ENCODE measurements at regions not wholly inside any gene's neighbourhood (a gene's known extent, or its start where the extent isn't known, plus 50 kb on each side); places are given as distances from the start of the nearest gene placed in this dataset.

DNA sequence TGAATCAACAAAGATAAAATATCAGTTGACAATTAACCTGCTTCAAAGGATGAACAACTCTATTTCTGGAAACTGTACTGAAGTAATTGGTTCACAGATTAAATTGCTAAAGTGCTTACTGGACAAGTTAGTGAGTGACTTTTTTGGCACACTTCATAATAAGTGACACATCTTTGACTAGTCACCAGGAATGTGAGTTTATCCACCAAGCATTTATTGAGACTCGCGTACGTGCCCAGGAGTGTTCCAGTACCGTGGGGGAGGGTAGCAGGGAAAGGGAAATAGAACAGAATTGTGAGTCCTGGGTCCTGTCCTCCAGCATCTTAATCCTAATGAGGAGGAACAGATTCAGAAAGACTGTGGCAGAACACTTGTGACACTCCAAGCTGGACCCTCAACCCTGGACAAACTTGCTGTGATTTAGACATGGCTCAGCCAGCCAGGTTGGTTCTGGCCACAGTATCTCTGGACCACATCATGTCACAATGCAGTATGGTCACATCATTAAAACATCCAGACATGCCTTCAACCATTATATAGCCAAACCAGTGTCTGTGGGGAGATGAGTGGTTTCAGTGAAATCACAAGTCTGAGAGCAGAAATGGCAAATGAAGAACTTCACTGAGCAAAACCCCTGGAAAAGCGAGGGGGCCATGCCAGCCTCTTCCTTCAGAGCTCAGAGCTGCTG is 623.1 kb downstream of the BNC2 start:
- H3K9me3 Mint-ChIP-seq = peaks cover 0 to 9% (median 5%) of the 10 kb centered on the region in 5 donors
- Histone ChIP-seq H3K27me3 (ENCODE audit: insufficient read depth, low read length, poor library complexity, severe bottlenecking) (no peaks in the 10 kb centered on the region), H3K4me1 (ENCODE audit: insufficient read depth, low read length) (no peaks in the 10 kb centered on the region), H3K9me3 (ENCODE audit: low read length) (no peaks in the 10 kb centered on the region), H3K4me3 (ENCODE audit: low read length) (no peak overlapping the region), H3K27ac (ENCODE audit: low read depth, low read length) (no peak overlapping the region), H3K36me3 (ENCODE audit: insufficient read depth, low read length) (no peaks in the 10 kb centered on the region)
- CTCF ChIA-PET = interaction anchor here (1.2 kb wide), 1 partner anchor 13 kb away, joined by 4 read pairs; no protein-coding TSS in a partner anchor
- DNase-seq = no peak
- H3K27ac Mint-ChIP-seq = no peak overlapping the region
- no peaks in the 10 kb centered on the region for H3K36me3 Mint-ChIP-seq
- no peak overlapping the region for H3K4me3 Mint-ChIP-seq
- H3K27me3 Mint-ChIP-seq = no peaks in the 10 kb centered on the region
- POLR2A ChIA-PET = no interaction called here
- H3K4me1 Mint-ChIP-seq = no peaks in the 10 kb centered on the region

DNA sequence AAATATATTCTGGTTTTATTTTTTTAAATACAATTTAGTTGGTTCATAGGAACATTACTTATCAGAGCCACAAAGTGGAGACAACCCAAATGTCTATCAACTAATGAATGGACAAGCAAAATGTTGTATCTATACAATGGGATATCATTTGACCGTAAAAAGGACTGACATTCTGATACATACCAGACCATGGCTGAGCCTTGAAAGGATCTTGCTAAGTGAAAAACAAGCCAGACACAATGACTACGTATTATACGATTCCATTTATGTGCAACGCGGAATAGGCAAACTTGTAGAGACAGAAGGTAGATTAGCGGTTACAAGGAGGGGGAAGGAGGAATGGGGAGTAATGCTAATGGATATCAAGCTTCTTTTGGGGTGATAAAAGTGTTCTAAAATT is 621.6 kb downstream of the BNC2 start:
- DNase-seq = no peak
- POLR2A ChIA-PET = no interaction called here
- no peak overlapping the region for H3K4me3 ChIP-seq (ENCODE audit: low read length)
- H3K4me1 ChIP-seq (ENCODE audit: insufficient read depth, low read length) = no peaks in the 10 kb centered on the region
- Mint-ChIP-seq H3K36me3 (no peaks in the 10 kb centered on the region), H3K9me3 (peaks cover 0 to 9% (median 4%) of the 10 kb centered on the region in 5 donors), H3K27me3 (no peaks in the 10 kb centered on the region), H3K4me1 (no peaks in the 10 kb centered on the region), H3K27ac (no peak overlapping the region), H3K4me3 (no peak overlapping the region)
- H3K9me3 ChIP-seq (ENCODE audit: low read length) = no peaks in the 10 kb centered on the region
- H3K36me3 ChIP-seq (ENCODE audit: insufficient read depth, low read length) = no peaks in the 10 kb centered on the region
- H3K27me3 ChIP-seq (ENCODE audit: insufficient read depth, low read length, poor library complexity, severe bottlenecking) = no peaks in the 10 kb centered on the region
- CTCF ChIA-PET = no interaction called here
- H3K27ac ChIP-seq (ENCODE audit: low read depth, low read length) = no peak overlapping the region

DNA sequence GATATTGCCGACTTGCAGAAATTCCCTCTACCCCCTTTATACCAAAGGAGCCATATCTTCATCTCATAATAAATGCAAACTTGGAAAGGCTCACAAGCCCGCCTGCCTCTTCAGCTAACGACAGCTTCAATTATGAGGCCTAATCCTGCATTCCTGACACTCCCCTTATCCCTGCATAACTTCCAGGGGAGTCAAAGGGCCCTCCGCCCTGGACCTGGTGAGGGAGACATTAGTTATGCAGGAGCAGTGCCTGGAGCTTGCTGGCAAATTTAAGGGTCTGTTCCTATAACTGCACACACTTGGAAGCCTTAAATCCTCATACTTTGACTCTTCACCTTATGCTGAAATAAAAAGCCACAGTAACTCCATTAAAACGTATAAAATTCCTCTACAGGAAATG is 617.9 kb downstream of the BNC2 start:
- Mint-ChIP-seq H3K9me3 (peaks cover 0 to 9% (median 0%) of the 10 kb centered on the region in 5 donors), H3K27ac (no peak overlapping the region), H3K4me3 (no peak overlapping the region), H3K4me1 (no peaks in the 10 kb centered on the region), H3K36me3 (no peaks in the 10 kb centered on the region), H3K27me3 (no peaks in the 10 kb centered on the region)
- POLR2A ChIA-PET = no interaction called here
- Histone ChIP-seq H3K4me3 (ENCODE audit: low read length) (no peak overlapping the region), H3K36me3 (ENCODE audit: insufficient read depth, low read length) (no peaks in the 10 kb centered on the region), H3K4me1 (ENCODE audit: insufficient read depth, low read length) (no peaks in the 10 kb centered on the region), H3K27me3 (ENCODE audit: insufficient read depth, low read length, poor library complexity, severe bottlenecking) (no peaks in the 10 kb centered on the region), H3K9me3 (ENCODE audit: low read length) (no peaks in the 10 kb centered on the region), H3K27ac (ENCODE audit: low read depth, low read length) (no peak overlapping the region)
- CTCF ChIA-PET = no interaction called here
- no peak for DNase-seq

DNA sequence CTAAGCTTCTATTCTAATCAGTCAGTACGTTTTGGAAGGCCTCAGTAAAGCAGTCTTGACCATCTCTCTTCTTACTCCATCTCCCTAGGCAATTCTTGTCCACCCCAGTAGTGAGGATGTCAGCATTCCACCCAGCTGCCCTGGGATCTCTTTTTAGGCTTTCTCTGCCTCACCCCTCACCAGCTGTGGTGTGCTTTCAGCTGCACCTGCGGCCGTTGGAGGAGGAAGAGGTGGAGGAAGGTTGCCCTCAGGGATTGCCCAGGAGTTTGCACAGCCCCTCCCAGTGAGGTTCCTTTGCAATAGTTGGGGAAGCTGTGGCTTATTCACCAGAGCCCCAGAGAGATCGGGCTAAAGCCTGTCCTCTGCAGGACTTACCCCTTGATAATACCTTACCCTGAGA is 615.8 kb downstream of the BNC2 start:
- H3K27me3 Mint-ChIP-seq = no peaks in the 10 kb centered on the region
- H3K9me3 Mint-ChIP-seq = peaks cover 0 to 15% (median 0%) of the 10 kb centered on the region in 5 donors
- H3K27me3 ChIP-seq (ENCODE audit: insufficient read depth, low read length, poor library complexity, severe bottlenecking) = no peaks in the 10 kb centered on the region
- POLR2A ChIA-PET = no interaction called here
- H3K4me3 Mint-ChIP-seq = no peak overlapping the region
- no peaks in the 10 kb centered on the region for H3K36me3 ChIP-seq (ENCODE audit: insufficient read depth, low read length)
- H3K4me1 ChIP-seq (ENCODE audit: insufficient read depth, low read length) = no peaks in the 10 kb centered on the region
- H3K4me1 Mint-ChIP-seq = no peaks in the 10 kb centered on the region
- CTCF ChIA-PET = no interaction called here
- H3K9me3 ChIP-seq (ENCODE audit: low read length) = no peaks in the 10 kb centered on the region
- H3K27ac Mint-ChIP-seq = no peak overlapping the region
- no peak for DNase-seq
- H3K27ac ChIP-seq (ENCODE audit: low read depth, low read length) = no peak overlapping the region
- no peaks in the 10 kb centered on the region for H3K36me3 Mint-ChIP-seq
- H3K4me3 ChIP-seq (ENCODE audit: low read length) = no peak overlapping the region

DNA sequence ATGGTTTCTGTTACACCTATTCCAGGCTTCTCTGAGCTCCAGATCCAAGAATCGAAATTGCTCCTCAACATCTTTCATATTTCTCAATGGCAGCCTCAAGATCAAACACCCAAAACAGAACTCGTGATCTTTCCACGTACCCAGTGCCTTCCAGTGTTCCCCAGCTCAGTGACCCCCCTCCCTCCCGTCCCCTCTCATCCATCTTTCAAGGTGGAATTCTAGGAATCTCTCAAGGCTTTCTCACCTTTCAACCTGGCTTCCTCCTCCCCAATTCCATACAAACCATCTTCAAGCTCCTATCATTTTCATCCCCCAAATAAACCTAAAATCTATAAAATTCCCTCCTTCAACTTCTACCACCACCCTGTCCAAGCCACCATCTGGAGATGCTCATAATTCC is 615.3 kb downstream of the BNC2 start:
- Histone ChIP-seq H3K27ac (ENCODE audit: low read depth, low read length) (no peak overlapping the region), H3K4me3 (ENCODE audit: low read length) (no peak overlapping the region), H3K36me3 (ENCODE audit: insufficient read depth, low read length) (no peaks in the 10 kb centered on the region), H3K4me1 (ENCODE audit: insufficient read depth, low read length) (no peaks in the 10 kb centered on the region), H3K9me3 (ENCODE audit: low read length) (no peaks in the 10 kb centered on the region), H3K27me3 (ENCODE audit: insufficient read depth, low read length, poor library complexity, severe bottlenecking) (no peaks in the 10 kb centered on the region)
- no peaks in the 10 kb centered on the region for H3K4me1 Mint-ChIP-seq
- POLR2A ChIA-PET = no interaction called here
- no peak overlapping the region for H3K4me3 Mint-ChIP-seq
- H3K36me3 Mint-ChIP-seq = no peaks in the 10 kb centered on the region
- no peaks in the 10 kb centered on the region for H3K27me3 Mint-ChIP-seq
- CTCF ChIA-PET = no interaction called here
- no peak overlapping the region for H3K27ac Mint-ChIP-seq
- peaks cover 0 to 15% (median 0%) of the 10 kb centered on the region in 5 donors for H3K9me3 Mint-ChIP-seq
- no peak for DNase-seq

DNA sequence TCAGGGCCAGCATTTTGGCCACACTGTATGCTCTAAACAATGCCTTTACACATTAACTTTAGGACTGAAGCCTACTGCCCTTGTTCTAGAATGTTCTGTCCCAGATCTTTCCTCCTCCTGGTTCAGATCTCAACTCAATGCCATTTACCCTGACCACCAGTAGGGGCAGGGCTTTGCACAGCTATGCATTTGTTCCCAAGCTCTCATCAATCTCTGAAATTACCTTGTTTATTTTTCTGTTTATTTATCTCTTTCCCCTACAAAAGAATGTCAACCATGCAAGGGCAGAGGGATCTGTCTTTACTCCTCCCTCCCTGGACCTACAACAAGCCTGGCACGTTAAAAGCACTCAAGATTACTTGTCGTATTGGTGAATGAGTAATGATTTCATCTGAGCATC is 612.9 kb downstream of the BNC2 start:
- no peaks in the 10 kb centered on the region for H3K9me3 ChIP-seq (ENCODE audit: low read length)
- no peak overlapping the region for H3K27ac ChIP-seq (ENCODE audit: low read depth, low read length)
- no peaks in the 10 kb centered on the region for H3K27me3 ChIP-seq (ENCODE audit: insufficient read depth, low read length, poor library complexity, severe bottlenecking)
- ChIA-PET POLR2A (no interaction called here), CTCF (interaction anchor here (0.8 kb wide), 1 partner anchor 8 kb away, joined by 3 read pairs; no protein-coding TSS in a partner anchor)
- Mint-ChIP-seq H3K4me3 (no peak overlapping the region), H3K36me3 (no peaks in the 10 kb centered on the region), H3K27me3 (no peaks in the 10 kb centered on the region), H3K4me1 (no peaks in the 10 kb centered on the region), H3K27ac (no peak overlapping the region), H3K9me3 (peaks cover 0 to 12% (median 2%) of the 10 kb centered on the region in 5 donors)
- DNase-seq = no peak
- no peaks in the 10 kb centered on the region for H3K4me1 ChIP-seq (ENCODE audit: insufficient read depth, low read length)
- H3K4me3 ChIP-seq (ENCODE audit: low read length) = no peak overlapping the region
- H3K36me3 ChIP-seq (ENCODE audit: insufficient read depth, low read length) = no peaks in the 10 kb centered on the region

DNA sequence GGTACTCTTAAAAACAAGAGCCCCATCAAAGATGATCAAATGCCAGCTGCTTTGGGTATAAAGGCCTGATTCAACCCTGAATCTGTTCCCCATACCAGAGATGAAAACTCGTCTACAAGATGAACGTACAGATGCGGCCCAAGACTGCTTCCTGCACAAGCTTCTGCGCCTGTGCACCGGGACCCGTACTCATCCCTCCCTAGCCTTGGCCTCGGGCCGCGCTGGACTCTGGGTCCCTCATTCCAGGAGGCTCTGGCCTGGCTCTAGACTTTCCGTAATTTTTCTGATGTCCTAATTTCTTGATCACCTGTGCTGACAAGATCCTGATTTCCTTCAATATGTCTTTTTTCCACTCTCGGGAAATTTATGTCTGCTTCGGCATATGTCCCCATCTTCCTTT is 612.3 kb downstream of the BNC2 start:
- Mint-ChIP-seq H3K27me3 (no peaks in the 10 kb centered on the region), H3K4me1 (no peaks in the 10 kb centered on the region), H3K4me3 (no peak overlapping the region), H3K36me3 (no peaks in the 10 kb centered on the region), H3K9me3 (peaks cover 0 to 12% (median 2%) of the 10 kb centered on the region in 5 donors), H3K27ac (no peak overlapping the region)
- ChIA-PET POLR2A (no interaction called here), CTCF (interaction anchor here (0.8 kb wide), 1 partner anchor 8 kb away, joined by 3 read pairs; no protein-coding TSS in a partner anchor)
- no peaks in the 10 kb centered on the region for H3K27me3 ChIP-seq (ENCODE audit: insufficient read depth, low read length, poor library complexity, severe bottlenecking)
- no peaks in the 10 kb centered on the region for H3K4me1 ChIP-seq (ENCODE audit: insufficient read depth, low read length)
- no peak overlapping the region for H3K4me3 ChIP-seq (ENCODE audit: low read length)
- H3K9me3 ChIP-seq (ENCODE audit: low read length) = no peaks in the 10 kb centered on the region
- H3K27ac ChIP-seq (ENCODE audit: low read depth, low read length) = no peak overlapping the region
- no peak for DNase-seq
- no peaks in the 10 kb centered on the region for H3K36me3 ChIP-seq (ENCODE audit: insufficient read depth, low read length)

DNA sequence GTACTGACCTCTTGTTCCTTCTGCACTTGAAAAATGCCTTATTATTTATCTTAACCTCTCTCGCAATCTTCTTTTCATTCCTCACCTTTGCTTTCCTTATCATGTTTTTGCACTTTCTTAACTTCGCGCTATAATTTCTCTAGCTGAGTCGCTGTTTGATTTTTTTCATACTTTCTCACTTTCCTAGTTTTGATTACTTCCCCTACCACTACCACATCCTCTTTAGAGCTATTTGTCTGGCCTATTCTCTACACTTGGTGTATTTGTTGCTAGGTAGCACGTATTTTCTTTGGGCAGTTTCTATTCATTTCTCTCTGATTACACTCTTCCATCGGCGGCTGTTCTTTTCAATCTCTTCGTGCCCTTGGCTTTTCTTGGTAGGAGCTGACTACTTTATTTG is 611.8 kb downstream of the BNC2 start:
- ChIA-PET POLR2A (no interaction called here), CTCF (interaction anchor here (0.8 kb wide), 1 partner anchor 7 kb away, joined by 3 read pairs; no protein-coding TSS in a partner anchor)
- Histone ChIP-seq H3K4me3 (ENCODE audit: low read length) (no peak overlapping the region), H3K27me3 (ENCODE audit: insufficient read depth, low read length, poor library complexity, severe bottlenecking) (no peaks in the 10 kb centered on the region), H3K9me3 (ENCODE audit: low read length) (no peaks in the 10 kb centered on the region), H3K36me3 (ENCODE audit: insufficient read depth, low read length) (no peaks in the 10 kb centered on the region), H3K27ac (ENCODE audit: low read depth, low read length) (no peak overlapping the region), H3K4me1 (ENCODE audit: insufficient read depth, low read length) (no peaks in the 10 kb centered on the region)
- peaks cover 0 to 12% (median 2%) of the 10 kb centered on the region in 5 donors for H3K9me3 Mint-ChIP-seq
- H3K4me1 Mint-ChIP-seq = no peaks in the 10 kb centered on the region
- H3K27ac Mint-ChIP-seq = no peak overlapping the region
- no peaks in the 10 kb centered on the region for H3K36me3 Mint-ChIP-seq
- DNase-seq = peak in 1 of 5 donors; percentile 17
- H3K4me3 Mint-ChIP-seq = no peak overlapping the region
- H3K27me3 Mint-ChIP-seq = no peaks in the 10 kb centered on the region

Data from CD8-positive, alpha-beta memory T cell (primary cell).